GM19023 (cell line): ENCODE measurements at regions not wholly inside any gene's neighbourhood (a gene's known extent, or its start where the extent isn't known, plus 50 kb on each side); places are given as distances from the start of the nearest gene placed in this dataset.

Experiments used
- ATAC-seq: cut with Tn5 transposase; IDR thresholded peaks from one replicate; pipeline ENCODE4 v1.9.1; 2021; ENCODE audit warnings: mild to moderate bottlenecking, moderate library complexity; ENCODE audit not compliant: unreplicated experiment

DNA sequence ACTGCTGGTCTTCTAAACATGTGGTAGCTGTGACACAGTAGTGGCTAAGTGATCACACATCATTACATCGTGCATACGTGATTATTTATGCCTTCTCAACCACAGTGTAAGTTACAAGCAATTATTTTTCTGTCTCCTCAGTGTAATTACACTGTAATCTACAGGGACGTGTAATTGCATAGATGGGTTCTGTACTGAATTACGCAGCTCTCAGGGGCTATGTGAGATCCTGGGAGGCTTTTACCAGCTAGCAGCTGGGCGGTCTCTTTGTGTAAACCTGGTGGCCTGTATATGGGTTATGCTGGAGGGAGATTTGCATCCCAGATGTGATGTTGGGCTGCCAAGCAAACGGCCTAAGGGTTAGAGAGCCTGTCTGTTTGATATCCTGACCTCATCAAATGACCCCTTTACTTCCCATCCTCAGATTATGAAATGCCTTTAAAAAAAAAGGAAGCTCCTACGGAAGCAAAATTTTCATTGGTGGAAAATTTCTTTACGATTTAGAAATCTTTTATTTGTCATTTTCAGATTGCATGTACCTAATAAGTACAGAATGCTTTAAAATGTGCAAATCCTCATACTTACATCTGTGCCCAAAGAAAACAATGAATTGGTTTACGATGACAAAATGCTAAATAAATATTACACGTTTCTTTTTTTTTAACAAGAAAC, 402.8 kb upstream of the JAG1 start:
- no peak for ATAC-seq

GRCh38 chr20:11077226-11077625, 403.4 kb upstream of the JAG1 start:
- ATAC-seq, result no peak

DNA sequence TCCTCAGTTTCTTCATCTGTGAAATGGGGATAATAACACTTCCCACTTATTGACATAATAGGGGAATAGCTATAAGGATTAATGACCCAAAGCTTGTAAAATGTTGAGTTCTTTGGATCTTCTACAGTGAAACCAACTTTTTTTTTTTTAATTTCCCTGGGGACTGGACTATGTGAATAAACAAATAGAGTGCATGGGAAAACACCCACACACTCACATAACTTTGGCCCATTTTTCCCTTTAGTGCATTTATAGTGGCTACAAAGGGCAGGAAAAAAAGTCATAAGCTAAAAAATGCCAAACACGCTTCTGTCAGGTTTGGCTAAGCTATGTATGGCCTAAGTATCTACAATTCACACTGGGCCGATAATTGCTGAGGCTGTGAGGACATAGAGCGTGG, 406.2 kb upstream of the JAG1 start:
- ATAC-seq, result no peak

DNA sequence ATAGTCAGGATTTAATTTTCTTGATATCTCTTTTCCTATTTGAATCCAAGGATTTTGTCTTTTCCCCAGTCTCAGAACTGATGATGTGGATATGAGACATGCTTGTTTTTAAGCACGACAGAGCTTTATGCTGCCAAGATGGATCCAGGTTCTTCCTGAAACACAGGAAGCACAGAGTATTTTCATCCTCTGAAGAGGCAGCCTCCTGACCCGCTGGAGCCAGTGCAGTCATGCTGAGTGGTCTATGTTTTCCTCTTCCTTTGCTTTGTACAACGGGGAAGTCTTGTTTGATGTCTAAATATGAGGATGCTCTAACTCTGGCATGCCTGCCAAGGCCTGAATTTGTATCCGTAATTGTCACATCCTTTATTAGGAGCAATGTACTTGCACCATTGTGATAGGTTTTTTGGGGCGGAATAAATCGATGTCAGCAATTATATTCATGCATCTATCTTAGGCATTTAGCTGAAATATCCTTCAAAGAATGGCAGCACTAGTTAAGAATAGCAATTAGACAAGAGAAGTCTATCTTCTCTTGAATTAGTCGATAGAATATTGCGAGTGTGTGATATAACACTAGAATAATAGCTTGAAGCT, 407.1 kb upstream of the JAG1 start:
- no peak for ATAC-seq

DNA sequence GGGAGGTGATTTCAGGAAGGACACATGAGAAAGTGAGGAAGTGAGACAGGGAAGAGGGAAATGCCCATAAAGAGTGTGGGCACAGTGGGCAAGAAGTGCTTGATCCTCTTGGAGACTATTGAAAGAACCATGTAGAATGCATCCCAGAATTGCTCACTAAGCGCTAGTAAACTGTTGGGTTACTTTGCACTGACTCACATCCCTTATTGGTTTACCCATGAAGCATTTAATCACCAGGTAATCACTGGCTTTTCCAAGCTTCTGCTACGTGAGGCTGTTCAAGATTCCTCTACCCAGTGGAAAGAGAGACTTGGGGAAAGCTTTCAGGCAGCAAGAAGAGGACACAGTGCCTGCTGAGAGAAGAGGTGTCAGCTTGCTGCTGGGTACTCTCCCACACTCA, 410.0 kb upstream of the JAG1 start:
- no peak for ATAC-seq

DNA sequence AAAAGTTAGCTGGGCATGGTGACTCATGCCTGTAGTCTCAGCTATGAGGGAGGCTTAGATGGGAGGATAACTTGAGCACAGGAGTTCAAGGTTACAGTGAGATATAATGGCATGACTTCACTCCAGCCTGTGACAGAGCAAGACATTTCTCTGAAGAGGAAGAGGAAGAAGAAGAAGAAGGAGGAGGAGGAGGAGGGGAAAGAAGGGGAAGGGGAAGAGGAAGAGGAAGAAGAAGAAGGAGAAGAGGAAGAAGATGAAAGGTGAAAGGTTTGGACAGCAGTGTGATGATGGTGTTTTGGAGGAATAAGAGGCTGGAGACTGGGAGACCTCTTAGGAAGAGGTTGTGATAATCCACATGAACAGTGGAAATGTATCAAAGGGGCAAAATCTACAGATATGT, 410.7 kb upstream of the JAG1 start:
- no peak for ATAC-seq

DNA sequence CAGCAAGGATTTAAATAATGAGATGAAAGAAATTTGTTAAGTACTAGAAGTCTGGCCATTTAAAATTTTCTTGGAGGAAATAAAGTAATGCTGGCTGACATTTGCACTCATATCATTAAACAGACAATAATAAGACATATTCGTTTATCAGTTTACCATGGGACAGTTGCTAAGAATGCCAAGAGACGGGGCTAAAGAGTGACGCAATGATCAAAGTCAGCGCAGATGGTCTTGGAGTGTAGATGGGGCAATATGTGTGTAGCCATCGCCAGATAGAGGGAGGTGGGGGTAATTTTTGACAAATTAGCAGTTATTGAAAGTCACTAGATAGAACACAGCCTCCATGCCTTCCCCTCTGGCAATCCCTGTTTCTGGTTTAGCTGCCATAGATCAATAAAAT, 413.2 kb upstream of the JAG1 start:
- no peak for ATAC-seq

- ATAC-seq, result no peak
Measured at GRCh38 chr20:11090751-11091150, 417.0 kb upstream of the JAG1 start.

GRCh38 chr20:11091511-11091910, 417.7 kb upstream of the JAG1 start:
- no peak for ATAC-seq

DNA sequence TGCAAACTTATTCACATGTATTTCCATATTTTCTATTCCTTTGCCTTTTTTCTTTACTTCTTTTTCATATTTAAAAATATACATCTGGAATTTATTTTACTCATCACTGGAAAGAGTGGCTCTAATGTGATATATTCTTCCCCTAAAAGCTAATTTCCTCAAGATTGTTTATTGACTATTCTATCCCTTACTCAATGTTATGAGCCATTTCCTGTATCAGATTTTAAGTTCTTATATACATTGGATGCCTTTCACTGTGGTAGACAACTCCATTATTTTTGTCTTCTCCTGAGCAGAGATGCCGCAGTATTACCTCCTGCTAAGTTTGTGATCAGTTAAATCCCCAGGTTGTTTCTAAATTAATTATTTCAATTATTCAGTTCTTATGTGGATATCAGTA, 418.4 kb upstream of the JAG1 start:
- no peak for ATAC-seq

DNA sequence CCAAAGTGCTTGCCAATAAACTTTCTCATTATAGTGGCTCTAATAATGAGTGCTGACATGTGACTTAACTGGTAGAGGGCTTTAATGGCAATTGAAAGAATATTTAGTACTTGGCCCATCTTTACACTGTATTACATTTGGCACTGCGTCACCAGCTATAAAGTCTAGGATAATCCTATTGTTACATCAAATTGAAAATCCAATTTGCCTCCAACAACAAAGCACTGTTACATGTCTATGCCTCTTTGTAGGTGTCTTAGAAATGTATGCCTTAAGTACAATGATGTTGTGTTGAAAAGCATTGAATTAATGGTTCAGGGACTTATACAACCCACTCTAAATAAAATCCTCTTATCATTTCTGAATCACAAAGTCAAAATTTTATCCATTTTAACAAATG, 420.4 kb upstream of the JAG1 start:
- ATAC-seq, result no peak

- no peak for ATAC-seq
Measured at GRCh38 chr20:11094711-11095110, 420.9 kb upstream of the JAG1 start.

GRCh38 chr20:11098888-11099287, 425.1 kb upstream of the JAG1 start:
- no peak for ATAC-seq

- no peak for ATAC-seq
Measured at GRCh38 chr20:11101243-11101642, 427.4 kb upstream of the JAG1 start.

- ATAC-seq, result no peak
Measured at GRCh38 chr20:11101696-11102095, 427.9 kb upstream of the JAG1 start.

DNA sequence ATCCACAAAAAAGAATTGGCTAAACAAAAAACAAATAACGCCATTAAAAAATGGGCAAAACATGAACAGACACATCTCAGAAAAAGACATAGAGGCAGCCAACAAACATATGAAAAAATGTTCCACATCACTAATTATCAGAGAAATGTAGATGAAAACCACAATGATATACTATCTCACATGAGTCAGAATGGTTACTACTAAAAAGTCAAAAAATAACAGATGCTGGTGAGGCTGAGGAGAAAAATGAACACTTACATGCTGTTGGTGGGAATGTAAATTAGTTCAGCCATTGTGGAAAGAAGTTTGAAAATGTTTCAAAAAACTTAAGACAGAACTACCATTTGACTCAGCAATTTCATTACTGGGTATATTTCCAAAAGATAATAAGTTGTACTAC, 430.1 kb upstream of the JAG1 start:
- no peak for ATAC-seq

DNA sequence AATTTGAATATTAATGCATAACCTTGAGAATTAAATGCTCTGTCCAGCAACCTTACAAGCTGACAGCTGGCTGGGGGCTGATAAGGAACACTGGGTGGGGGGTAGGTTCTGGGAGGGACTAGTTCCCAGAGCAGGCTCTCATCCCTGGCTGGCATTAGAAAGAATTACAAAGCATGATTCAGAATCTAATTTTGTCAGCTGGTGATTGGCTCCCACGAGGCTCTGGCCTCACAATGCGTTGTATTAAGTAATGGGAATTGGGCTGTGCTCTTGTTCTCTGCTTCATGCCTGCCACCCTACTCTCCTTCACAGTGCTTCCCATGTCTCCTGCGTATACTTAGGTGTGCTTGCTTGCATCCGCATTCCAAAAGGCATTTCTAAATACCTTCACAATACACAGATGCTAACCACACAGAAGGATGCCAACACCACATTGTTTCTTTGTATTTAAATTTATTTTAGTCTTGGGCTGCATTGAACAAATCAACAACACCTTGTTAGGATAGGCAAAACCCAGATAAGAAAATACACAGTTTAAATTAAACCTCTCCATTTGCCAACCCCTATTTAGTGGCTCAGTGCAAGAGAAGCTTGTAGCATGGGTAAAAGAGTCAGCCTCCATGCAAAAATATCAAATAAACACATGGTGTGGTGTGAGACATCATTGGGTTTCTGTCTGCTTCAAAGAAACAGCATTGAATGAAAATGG, 434.5 kb upstream of the JAG1 start:
- no peak for ATAC-seq

DNA sequence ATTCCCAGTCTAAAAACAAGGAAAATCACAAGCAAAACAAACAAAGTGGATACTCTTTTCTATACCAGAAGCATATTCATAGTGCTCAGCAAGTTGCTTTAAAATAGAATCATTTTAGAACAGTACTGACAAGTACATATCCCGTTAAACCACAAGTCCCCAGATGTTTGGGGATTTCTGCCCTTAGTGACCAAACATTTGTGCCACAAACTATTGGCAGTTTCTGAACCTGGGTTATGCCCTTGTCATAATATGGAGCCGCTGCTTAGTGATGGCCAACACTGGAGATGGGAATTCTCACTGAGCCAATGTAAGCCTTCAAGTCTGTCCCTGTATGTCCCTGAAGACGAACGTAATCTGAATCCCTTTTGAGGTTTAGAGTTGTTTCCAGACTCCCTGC, 436.7 kb upstream of the JAG1 start:
- no peak for ATAC-seq

DNA sequence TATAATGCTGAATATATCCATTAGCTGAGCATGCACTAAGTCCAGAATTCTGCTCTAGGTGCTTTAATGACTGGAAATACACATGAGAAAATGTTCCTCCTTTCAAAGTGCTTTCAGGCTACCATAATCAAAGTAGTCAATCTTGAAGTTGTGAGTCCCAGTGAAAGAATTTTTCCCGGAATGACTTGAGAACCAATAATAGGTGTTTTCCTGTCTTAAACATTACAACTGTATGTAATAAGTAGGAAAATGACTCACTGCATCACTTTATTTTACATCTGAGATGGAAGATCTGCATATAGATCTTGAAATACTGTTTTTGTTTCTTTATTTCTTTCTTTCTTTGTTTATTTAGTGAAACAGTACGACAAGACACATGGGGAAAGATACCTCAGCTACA, 437.4 kb upstream of the JAG1 start:
- ATAC-seq, result no peak

DNA sequence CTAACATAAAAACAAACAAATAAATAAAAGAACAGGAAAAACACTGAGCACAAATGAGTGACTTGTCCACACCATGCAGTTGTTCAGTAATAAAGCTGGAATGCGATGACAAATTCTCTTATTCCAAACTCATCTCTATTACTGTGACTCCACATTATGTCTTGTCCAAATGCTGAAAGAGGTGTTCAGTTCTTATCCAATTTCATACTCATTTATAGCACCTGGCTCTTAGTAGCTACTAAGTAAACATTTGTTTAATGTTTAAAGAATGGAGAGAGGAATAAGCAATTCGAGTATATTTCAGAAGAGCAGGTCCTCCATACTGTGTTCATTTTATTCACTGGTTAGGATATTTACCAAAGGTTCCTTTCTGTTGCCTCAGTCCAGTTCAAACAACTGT, 439.0 kb upstream of the JAG1 start:
- ATAC-seq, result no peak

GRCh38 chr20:11114382-11114781, 440.6 kb upstream of the JAG1 start:
- ATAC-seq, result no peak

DNA sequence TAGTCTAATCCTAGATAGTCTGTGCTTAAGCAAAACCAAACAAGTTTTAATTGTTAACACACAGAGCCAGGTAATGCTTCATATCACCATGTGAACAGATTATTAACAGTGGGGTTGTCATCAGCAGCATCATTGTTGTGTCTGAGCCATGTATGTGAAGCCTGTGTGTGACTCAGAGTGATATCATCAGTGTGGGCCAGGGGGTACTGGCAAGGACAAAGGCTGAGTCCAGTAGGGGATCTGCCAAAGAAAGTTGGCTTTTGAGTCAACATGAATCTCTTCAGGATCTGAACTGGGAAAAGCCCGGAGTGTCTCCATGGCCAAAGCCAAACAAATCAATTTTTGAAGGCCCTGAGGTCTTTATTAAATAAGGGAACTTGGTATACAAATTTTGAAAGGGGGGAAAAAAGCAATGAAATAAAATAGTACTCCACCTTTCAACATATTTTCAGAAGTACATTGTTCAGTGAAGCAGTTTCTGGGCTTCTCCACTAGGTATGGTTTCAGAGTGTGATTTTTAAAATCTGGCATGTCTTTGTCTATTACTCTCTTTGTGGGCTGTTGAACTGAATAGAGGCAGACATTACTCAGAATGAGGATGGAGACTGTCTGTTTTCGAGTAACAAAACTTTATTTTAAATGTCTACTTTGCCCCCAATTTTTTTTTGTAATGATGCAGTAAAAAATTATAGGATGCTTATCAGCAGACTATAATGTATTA, 444.2 kb upstream of the JAG1 start:
- ATAC-seq, result no peak
